ENCODE measurements at regions not wholly inside any gene's neighbourhood (a gene's known extent, or its start where the extent isn't known, plus 50 kb on each side); places are given as distances from the start of the nearest gene placed in this dataset.

GRCh38 chr16:52773026-52773425 lies 226.1 kb upstream of the TOX3 start:
- BruUV-seq (replicated peaks) = no TSS peak
- Histone ChIP-seq H3K4me1 (ENCODE audit: control insufficient read depth in 1 of 2, insufficient read depth in 2 of 2, low read length in 2 of 2) (no peaks in the 10 kb centered on the region), H3K36me3 (ENCODE audit: control insufficient read depth in 1 of 2, insufficient read depth in 2 of 2, low read length in 2 of 2) (no peaks in the 10 kb centered on the region), H3K27me3 (ENCODE audit: insufficient read depth, low read length) (0 out of 2 replicates have a peak, but pooled peaks cover 3% of the 10 kb centered on the region), H2AFZ (ENCODE audit: low read depth, low read length, poor library complexity, severe bottlenecking) (no peak overlapping the region), H3K9me3 (ENCODE audit: control insufficient read depth in 1 of 2, insufficient read depth in 1 of 2, low read depth in 1 of 2, low read length in 2 of 2) (no peaks in the 10 kb centered on the region), H3K4me2 (ENCODE audit: low read length) (no peak overlapping the region), H3K79me2 (ENCODE audit: insufficient read depth, low read length) (no peaks in the 10 kb centered on the region), H3K9me2 (ENCODE audit: insufficient read depth) (no peaks in the 10 kb centered on the region), H3K27ac (ENCODE audit: low read depth, low read length) (no peak overlapping the region), H3K4me3 (replicated peaks in 1 of 2; ENCODE audit: low read depth in 1 of 2, low read length in 2 of 2) (no peak overlapping the region), H3K9ac (ENCODE audit: low read length) (no peak overlapping the region), H4K20me1 (ENCODE audit: insufficient read depth) (no peaks in the 10 kb centered on the region)
- intact Hi-C loops (cut with micrococcal nuclease) = no loop called here
- ATAC-seq (no peak), DNase-seq (ENCODE audit: low read depth, low spot score) (no peak)
- no peak for TF ChIP-seq RAD21 (IDR thresholded peaks at IDR 0.05; ENCODE audit: low read depth)
- TF ChIP-seq REST (IDR thresholded peaks at IDR 0.05; ENCODE audit: low read depth) = no peak
- no peak for TF ChIP-seq SIN3A (IDR thresholded peaks at IDR 0.05; ENCODE audit: low read depth)
- TF ChIP-seq POLR2AphosphoS5 (IDR thresholded peaks at IDR 0.05; ENCODE audit: low read depth, low read length) = no peak
- no peak for TF ChIP-seq SRF (IDR thresholded peaks at IDR 0.05; ENCODE audit: low read depth)
- no peak for TF ChIP-seq CBX3 (IDR thresholded peaks at IDR 0.05; ENCODE audit: low read depth)
- no peak for TF ChIP-seq ATF3 (IDR thresholded peaks at IDR 0.05)
- TF ChIP-seq POLR2A (IDR thresholded peaks at IDR 0.05; ENCODE audit: borderline replicate concordance, extremely low read depth, insufficient read depth, insufficient read length) = no peak
- TF ChIP-seq ELF1 (IDR thresholded peaks at IDR 0.05; ENCODE audit: borderline replicate concordance, low read depth) = no peak
- no peak for TF ChIP-seq EZH2phosphoT487 (IDR thresholded peaks at IDR 0.05; ENCODE audit: borderline replicate concordance)
- no peak for TF ChIP-seq JUND (IDR thresholded peaks at IDR 0.05)
- TF ChIP-seq MAX (IDR thresholded peaks at IDR 0.05) = no peak
- no peak for TF ChIP-seq CTCF (IDR thresholded peaks at IDR 0.05 in 2 of 3, conservative IDR thresholded peaks at IDR 0.05 in 1 of 3; ENCODE audit: borderline replicate concordance in 1 of 3, insufficient read depth in 1 of 3, low read depth in 2 of 3, low read length in 2 of 3)
- no peak for TF ChIP-seq YY1 (IDR thresholded peaks at IDR 0.05; ENCODE audit: extremely low read depth, insufficient replicate concordance, low read depth, low read length)
- TF ChIP-seq EGR1 (IDR thresholded peaks at IDR 0.05; ENCODE audit: low read depth) = no peak
- no peak for TF ChIP-seq ZNF274 (IDR thresholded peaks at IDR 0.05; ENCODE audit: low read depth, low read length)
- TF ChIP-seq SP1 (IDR thresholded peaks at IDR 0.05; ENCODE audit: low read depth) = no peak
- TF ChIP-seq EZH2 (IDR thresholded peaks at IDR 0.05) = no peak
- TF ChIP-seq, protein P1, sequence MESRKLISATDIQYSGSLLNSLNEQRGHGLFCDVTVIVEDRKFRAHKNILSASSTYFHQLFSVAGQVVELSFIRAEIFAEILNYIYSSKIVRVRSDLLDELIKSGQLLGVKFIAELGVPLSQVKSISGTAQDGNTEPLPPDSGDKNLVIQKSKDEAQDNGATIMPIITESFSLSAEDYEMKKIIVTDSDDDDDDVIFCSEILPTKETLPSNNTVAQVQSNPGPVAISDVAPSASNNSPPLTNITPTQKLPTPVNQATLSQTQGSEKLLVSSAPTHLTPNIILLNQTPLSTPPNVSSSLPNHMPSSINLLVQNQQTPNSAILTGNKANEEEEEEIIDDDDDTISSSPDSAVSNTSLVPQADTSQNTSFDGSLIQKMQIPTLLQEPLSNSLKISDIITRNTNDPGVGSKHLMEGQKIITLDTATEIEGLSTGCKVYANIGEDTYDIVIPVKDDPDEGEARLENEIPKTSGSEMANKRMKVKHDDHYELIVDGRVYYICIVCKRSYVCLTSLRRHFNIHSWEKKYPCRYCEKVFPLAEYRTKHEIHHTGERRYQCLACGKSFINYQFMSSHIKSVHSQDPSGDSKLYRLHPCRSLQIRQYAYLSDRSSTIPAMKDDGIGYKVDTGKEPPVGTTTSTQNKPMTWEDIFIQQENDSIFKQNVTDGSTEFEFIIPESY (IDR thresholded peaks at IDR 0.05; ENCODE audit: extremely low read depth, insufficient replicate concordance, low read length) = no peak
- no peak for TF ChIP-seq CEBPB (IDR thresholded peaks at IDR 0.05; ENCODE audit: low read depth)
- ChIA-PET RAD21 (ENCODE audit: low non-redundant PET in 1 of 2, low total read pairs in 2 of 2, uncharacterized antibody in 2 of 2, unreplicated experiment in 2 of 2) (no interaction called here), POLR2A (no interaction called here), CTCF (no interaction called here)

All from HCT116 (cell line).